Stimulated activated naive CD8-positive, alpha-beta T cell treated with anti-CD3 and anti-CD28 coated beads, Interleukin-15, amount 100 ng/mL, for 72 hours (primary cell): ENCODE measurements at regions not wholly inside any gene's neighbourhood (a gene's known extent, or its start where the extent isn't known, plus 50 kb on each side); places are given as distances from the start of the nearest gene placed in this dataset.
A peak's percentile ranks its signal among the peaks of the same experiment; 100 is the strongest.

Experiments
- ATAC-seq: fragments of 150-1000 bp; cut with Tn5 transposase; 2 replicates; pipeline ENCODE4 v1.10.0; 2021; ENCODE audit warnings: mild to moderate bottlenecking, moderate library complexity
- DNase-seq, 2 donors: peaks; one replicate each; pipeline ENCODE4 v3.0.0; 2021 to 2022
- H3K27ac Mint-ChIP-seq, 2 donors: one replicate each; pipeline ENCODE4 v1.8.0; 2022; ENCODE audit warnings: mild to moderate bottlenecking in 2 of 2, mixed read lengths in 2 of 2, moderate library complexity in 2 of 2
- H3K27me3 Mint-ChIP-seq: one replicate; pipeline ENCODE4 v1.8.0; 2022; ENCODE audit warnings: mixed read lengths
- H3K4me1 Mint-ChIP-seq: one replicate; pipeline ENCODE4 v1.8.0; 2022; ENCODE audit warnings: mild to moderate bottlenecking, mixed read lengths
- H3K4me3 Mint-ChIP-seq, 2 donors: one replicate each; pipeline ENCODE4 v1.8.0; 2022; ENCODE audit warnings: mild to moderate bottlenecking in 2 of 2, mixed read lengths in 2 of 2, moderate library complexity in 1 of 2
- H3K9me3 Mint-ChIP-seq, 2 donors: one replicate each; pipeline ENCODE4 v1.8.0; 2022; ENCODE audit warnings: mixed read lengths in 2 of 2

DNA sequence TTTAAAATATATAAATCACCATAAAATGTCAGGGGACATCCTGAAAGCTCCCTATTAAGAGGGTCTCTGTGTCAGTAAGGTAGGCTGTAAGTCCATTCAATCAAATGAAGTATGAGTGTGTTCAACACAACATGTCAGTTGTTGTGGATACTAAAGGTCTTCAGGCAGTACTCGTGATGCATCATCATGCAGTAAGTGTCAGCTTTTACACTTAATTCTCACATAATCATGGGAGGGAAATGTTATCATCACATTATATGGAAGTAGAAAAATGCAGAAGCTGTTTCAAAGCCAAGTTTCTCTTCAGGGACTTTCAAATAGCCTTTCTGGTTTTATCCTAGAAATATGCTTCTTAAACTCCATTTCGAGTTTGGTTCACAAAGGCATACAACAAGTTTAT, 477.1 kb upstream of the ID2 start:
- DNase-seq (no peak), ATAC-seq (no peak)
- Mint-ChIP-seq H3K27ac (no peak overlapping the region), H3K9me3 (peaks cover 36 to 38% of the 10 kb centered on the region in 2 donors), H3K27me3 (peaks cover 8% of the 10 kb centered on the region), H3K4me3 (no peak overlapping the region), H3K4me1 (no peaks in the 10 kb centered on the region)

DNA sequence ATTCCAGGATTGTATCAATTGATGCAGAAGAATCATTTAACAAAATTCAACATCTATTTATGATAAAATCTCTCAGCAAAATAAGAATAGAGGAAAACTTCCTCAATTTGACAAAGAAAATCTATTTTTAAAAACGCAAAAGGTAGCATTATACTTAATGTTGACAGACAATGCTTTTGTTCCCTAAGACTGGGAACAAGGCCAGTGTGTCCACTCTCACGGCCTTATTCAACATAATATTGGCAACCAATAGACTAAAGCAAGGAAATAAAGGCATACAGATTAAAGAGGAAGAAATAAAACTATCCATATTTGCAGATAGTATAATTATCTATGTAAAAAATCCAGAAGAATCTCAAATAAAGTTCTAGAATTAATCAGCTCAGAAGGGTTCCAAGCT, 472.4 kb upstream of the ID2 start:
- no peaks in the 10 kb centered on the region for H3K27me3 Mint-ChIP-seq

GRCh38 chr2:8211384-8211783, 470.5 kb upstream of the ID2 start:
- Mint-ChIP-seq H3K27me3 (no peaks in the 10 kb centered on the region), H3K27ac (no peak overlapping the region)

More for the DNA sequence above, 472.4 kb upstream of the ID2 start:
- no peak overlapping the region for H3K27ac Mint-ChIP-seq
- H3K4me1 Mint-ChIP-seq, result no peaks in the 10 kb centered on the region
- no peak for DNase-seq
- ATAC-seq, result no peak
- peaks cover 28 to 38% of the 10 kb centered on the region in 2 donors for H3K9me3 Mint-ChIP-seq
- H3K4me3 Mint-ChIP-seq, result no peak overlapping the region

GRCh38 chr2:8212239-8212638, 469.6 kb upstream of the ID2 start:
- Mint-ChIP-seq H3K4me1 (no peaks in the 10 kb centered on the region), H3K4me3 (no peak overlapping the region), H3K9me3 (peaks cover 17 to 26% of the 10 kb centered on the region in 2 donors), H3K27ac (no peak overlapping the region), H3K27me3 (no peaks in the 10 kb centered on the region)
- ATAC-seq (no peak), DNase-seq (no peak)

More at GRCh38 chr2:8211384-8211783, 470.5 kb upstream of the ID2 start:
- ATAC-seq (no peak), DNase-seq (no peak)
- no peaks in the 10 kb centered on the region for H3K4me1 Mint-ChIP-seq
- peaks cover 24 to 34% of the 10 kb centered on the region in 2 donors for H3K9me3 Mint-ChIP-seq
- no peak overlapping the region for H3K4me3 Mint-ChIP-seq

GRCh38 chr2:8214036-8214615, 467.7 kb upstream of the ID2 start:
- Mint-ChIP-seq H3K4me1 (no peaks in the 10 kb centered on the region), H3K9me3 (peaks cover 0 to 11% of the 10 kb centered on the region in 2 donors), H3K4me3 (no peak overlapping the region), H3K27ac (peak overlapping the region in 1 of 2 donors; percentile 23), H3K27me3 (no peaks in the 10 kb centered on the region)
- ATAC-seq (no peak), DNase-seq (no peak)

DNA sequence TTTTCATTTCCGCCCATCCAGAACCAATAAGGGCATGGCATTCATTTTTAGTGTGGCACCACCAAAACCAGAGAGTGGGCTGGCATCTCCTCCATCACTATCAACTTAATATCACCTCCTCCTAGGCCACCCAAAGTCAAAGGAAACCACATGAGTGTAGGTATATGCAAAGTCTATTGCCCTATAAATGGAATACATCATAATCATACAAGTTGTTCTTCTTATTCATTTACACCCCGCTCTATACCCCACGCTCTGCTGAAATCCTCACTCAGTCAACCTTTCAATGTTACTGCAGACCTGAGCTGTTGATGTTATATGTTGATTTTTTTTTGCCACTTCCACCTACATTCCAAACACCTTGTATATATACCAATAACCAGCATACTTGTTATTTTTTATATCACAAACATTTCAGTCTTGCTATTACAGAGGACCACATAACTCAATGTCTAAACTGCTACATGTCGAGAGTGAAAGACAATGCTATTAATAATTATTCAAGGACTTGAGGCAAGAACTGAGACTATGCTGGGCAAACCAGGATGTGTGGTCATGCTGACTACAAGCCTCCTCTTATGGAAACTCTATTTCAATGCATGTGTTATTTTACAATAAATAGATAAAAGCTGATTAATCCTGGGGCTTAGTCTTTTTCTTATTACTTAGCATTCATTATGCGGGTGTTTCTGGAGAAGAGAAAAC, 466.5 kb upstream of the ID2 start:
- no peaks in the 10 kb centered on the region for H3K27me3 Mint-ChIP-seq
- DNase-seq, result no peak
- no peak overlapping the region for H3K4me3 Mint-ChIP-seq
- H3K9me3 Mint-ChIP-seq, result peaks cover 0 to 5% of the 10 kb centered on the region in 2 donors
- H3K27ac Mint-ChIP-seq, result no peak overlapping the region
- H3K4me1 Mint-ChIP-seq, result no peaks in the 10 kb centered on the region
- ATAC-seq, result no peak

- H3K4me3 Mint-ChIP-seq, result no peak overlapping the region
- peaks cover 0 to 4% of the 10 kb centered on the region in 2 donors for H3K9me3 Mint-ChIP-seq
These were observed 465.9 kb upstream of the ID2 start for GRCh38 chr2:8215982-8216381.

DNA sequence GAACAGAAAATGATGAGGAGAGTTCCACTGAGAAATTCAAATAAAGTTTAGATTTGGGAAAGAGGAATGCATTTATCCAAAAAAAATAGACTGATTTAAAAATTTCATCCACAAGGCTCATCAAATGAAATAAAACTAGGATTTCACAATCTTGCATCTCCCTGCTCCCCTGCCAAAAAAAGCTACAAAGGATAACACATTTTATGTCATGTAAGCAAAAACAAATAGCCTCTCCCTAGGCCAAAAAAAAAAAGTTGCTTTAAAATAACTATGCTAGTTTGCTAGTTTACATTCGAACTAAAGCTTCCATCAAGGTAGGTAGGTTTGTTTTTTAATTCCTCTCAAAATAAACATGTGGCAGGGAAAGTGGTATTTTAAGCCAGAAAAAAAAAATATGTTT, 465.5 kb upstream of the ID2 start:
- H3K27ac Mint-ChIP-seq, result no peak overlapping the region
- H3K4me1 Mint-ChIP-seq, result no peaks in the 10 kb centered on the region
- H3K9me3 Mint-ChIP-seq, result peaks cover 0 to 4% of the 10 kb centered on the region in 2 donors
- no peak for ATAC-seq
- no peak for DNase-seq
- H3K4me3 Mint-ChIP-seq, result no peak overlapping the region
- no peaks in the 10 kb centered on the region for H3K27me3 Mint-ChIP-seq

More at GRCh38 chr2:8215982-8216381, 465.9 kb upstream of the ID2 start:
- Mint-ChIP-seq H3K4me1 (no peaks in the 10 kb centered on the region), H3K27me3 (no peaks in the 10 kb centered on the region), H3K27ac (peak overlapping the region in 1 of 2 donors; percentile 27)
- ATAC-seq (no peak), DNase-seq (no peak)

DNA sequence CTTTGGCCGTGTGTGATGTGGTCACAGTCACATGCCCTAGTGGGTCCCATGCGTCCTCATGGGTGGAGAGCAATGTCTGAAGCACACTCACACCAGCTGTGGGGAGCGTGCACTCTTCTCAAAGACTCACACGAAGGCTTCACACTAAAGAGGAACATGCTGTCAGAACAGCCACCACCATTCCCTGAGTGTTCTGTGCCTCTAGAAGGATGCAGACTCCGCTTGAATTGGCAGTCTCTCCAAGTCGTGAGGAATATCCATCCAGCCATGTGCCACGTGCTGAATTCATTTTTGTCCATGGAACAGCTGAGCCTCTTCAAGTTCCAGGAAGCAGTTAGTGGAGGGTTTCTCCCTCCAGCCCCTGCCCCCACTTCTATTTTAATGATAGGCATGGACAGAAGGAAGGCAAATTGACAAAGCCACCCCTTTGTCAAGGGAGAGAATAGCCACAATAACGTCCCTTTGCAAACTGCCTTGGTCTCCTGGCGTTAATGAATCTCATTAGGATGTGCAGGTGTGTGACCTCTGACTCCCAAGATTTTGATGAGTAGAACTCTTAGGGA, 464.3 kb upstream of the ID2 start:
- Mint-ChIP-seq H3K4me1 (no peaks in the 10 kb centered on the region), H3K27me3 (no peaks in the 10 kb centered on the region), H3K4me3 (no peak overlapping the region), H3K27ac (no peak overlapping the region), H3K9me3 (peaks cover 0 to 4% of the 10 kb centered on the region in 2 donors)
- ATAC-seq (no peak), DNase-seq (no peak)

DNA sequence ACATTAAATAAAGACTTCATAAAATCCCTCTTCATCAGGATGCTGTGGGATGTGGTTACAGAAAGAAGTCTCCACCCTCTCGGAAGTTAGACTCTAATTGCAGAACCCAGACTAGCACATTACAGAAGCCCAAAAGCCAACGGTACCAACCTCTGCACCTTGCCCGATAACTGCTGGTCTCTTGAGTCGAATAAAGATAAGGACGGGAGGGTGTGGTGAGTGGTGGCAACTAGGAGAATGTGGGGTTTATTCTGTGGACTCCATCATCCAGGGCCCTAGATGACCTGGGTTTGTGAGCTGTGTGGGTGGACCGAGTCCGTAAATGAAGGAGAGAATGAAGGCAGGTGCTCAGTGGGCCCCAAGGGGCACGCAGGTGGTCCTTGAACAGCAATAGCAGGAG, 462.8 kb upstream of the ID2 start:
- H3K27ac Mint-ChIP-seq, result no peak overlapping the region
- no peak overlapping the region for H3K4me3 Mint-ChIP-seq
- no peak for DNase-seq
- no peaks in the 10 kb centered on the region for H3K4me1 Mint-ChIP-seq
- ATAC-seq, result no peak
- peaks cover 0 to 4% of the 10 kb centered on the region in 2 donors for H3K9me3 Mint-ChIP-seq
- no peaks in the 10 kb centered on the region for H3K27me3 Mint-ChIP-seq

GRCh38 chr2:8219631-8220355, 462.1 kb upstream of the ID2 start:
- no peak overlapping the region for H3K4me3 Mint-ChIP-seq
- H3K27ac Mint-ChIP-seq, result no peak overlapping the region
- DNase-seq (no peak), ATAC-seq (no peak)
- H3K4me1 Mint-ChIP-seq, result no peaks in the 10 kb centered on the region
- H3K9me3 Mint-ChIP-seq, result no peaks in the 10 kb centered on the region
- no peaks in the 10 kb centered on the region for H3K27me3 Mint-ChIP-seq

GRCh38 chr2:8222979-8223694, 458.7 kb upstream of the ID2 start:
- no peak overlapping the region for H3K4me3 Mint-ChIP-seq
- H3K4me1 Mint-ChIP-seq, result no peaks in the 10 kb centered on the region
- H3K27ac Mint-ChIP-seq, result peak overlapping the region in 1 of 2 donors; percentile 60
- H3K9me3 Mint-ChIP-seq, result no peaks in the 10 kb centered on the region
- H3K27me3 Mint-ChIP-seq, result peaks cover 7% of the 10 kb centered on the region
- DNase-seq, result no peak
- no peak for ATAC-seq

GRCh38 chr2:8223695-8224346, 458.0 kb upstream of the ID2 start:
- Mint-ChIP-seq H3K27ac (no peak overlapping the region), H3K9me3 (no peaks in the 10 kb centered on the region), H3K4me3 (no peak overlapping the region), H3K27me3 (peaks cover 7% of the 10 kb centered on the region), H3K4me1 (no peaks in the 10 kb centered on the region)
- no peak for DNase-seq
- ATAC-seq, result no peak

DNA sequence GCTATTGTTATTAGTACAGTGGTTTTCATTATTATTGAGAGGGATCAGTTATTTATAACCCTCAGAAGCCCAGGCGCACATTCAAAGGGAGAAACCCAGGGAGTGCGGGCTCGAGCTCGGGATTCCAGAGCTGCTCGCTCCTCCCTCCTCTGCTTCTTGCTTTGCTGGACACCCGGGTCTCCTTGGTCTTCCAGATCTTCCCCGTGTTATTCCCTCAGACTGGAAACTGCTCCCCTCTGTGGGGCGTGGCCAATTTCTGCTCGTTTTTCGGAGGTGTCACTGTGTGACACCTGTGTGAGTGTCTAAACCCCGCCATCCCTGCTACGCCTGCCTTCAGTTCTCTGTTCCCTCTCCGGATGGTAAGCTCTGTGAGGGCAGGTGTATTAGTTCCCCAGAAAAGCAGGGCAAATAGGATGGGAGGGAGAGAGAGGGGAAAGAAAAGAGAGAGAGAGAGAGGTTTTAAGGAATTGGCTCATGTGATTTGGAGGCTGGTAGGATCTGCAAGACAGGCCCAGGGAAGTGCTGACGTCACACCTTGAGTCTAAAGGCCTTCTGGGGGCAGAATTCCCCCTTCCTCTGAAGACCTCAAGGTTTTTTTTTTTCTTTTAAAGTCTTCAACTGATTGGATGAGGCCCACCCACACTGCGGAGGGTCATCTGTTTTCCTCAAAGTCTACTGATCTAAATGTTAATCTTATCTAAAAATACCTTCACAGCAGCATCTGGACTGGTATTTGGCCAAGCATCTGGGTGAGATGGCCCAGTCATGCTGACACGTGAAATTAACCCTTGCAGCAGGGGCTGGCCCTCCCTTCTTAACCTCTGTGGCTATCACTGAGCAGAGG, 457.3 kb upstream of the ID2 start:
- no peak overlapping the region for H3K27ac Mint-ChIP-seq
- H3K4me1 Mint-ChIP-seq, result peaks cover 5% of the 10 kb centered on the region
- ATAC-seq (no peak), DNase-seq (no peak)
- peaks cover 7% of the 10 kb centered on the region for H3K27me3 Mint-ChIP-seq
- no peak overlapping the region for H3K4me3 Mint-ChIP-seq
- H3K9me3 Mint-ChIP-seq, result no peaks in the 10 kb centered on the region
